Ishikawa (cell line): ENCODE measurements at regions not wholly inside any gene's neighbourhood (a gene's known extent, or its start where the extent isn't known, plus 50 kb on each side); places are given as distances from the start of the nearest gene placed in this dataset.

Source experiments
- CEBPB ChIP-seq: IDR thresholded peaks from 2 replicates; pipeline ENCODE4 v1.6.1; 2012
- CREB1 ChIP-seq: IDR thresholded peaks from 2 replicates; pipeline ENCODE4 v1.6.1; 2012; ENCODE audit warnings: low read depth
- EGR1 ChIP-seq: IDR thresholded peaks from 2 replicates; pipeline ENCODE4 v1.6.1; 2012
- EP300 ChIP-seq: IDR thresholded peaks from 2 replicates; pipeline ENCODE4 v1.6.1; 2012; ENCODE audit warnings: borderline replicate concordance
- MAX ChIP-seq: IDR thresholded peaks from 2 replicates; pipeline ENCODE4 v1.6.1; 2012
- RAD21 ChIP-seq: IDR thresholded peaks from 2 replicates; pipeline ENCODE4 v1.6.1; 2012; ENCODE audit warnings: low read depth
- REST ChIP-seq: IDR thresholded peaks from 2 replicates; pipeline ENCODE4 v1.6.1; 2012; ENCODE audit warnings: low read depth, mild to moderate bottlenecking
- TAF1 ChIP-seq: IDR thresholded peaks from 2 replicates; pipeline ENCODE4 v1.6.1; 2012; ENCODE audit warnings: low read depth, mild to moderate bottlenecking
- TCF12 ChIP-seq: IDR thresholded peaks from 2 replicates; pipeline ENCODE4 v1.6.1; 2012; ENCODE audit warnings: low read depth

DNA sequence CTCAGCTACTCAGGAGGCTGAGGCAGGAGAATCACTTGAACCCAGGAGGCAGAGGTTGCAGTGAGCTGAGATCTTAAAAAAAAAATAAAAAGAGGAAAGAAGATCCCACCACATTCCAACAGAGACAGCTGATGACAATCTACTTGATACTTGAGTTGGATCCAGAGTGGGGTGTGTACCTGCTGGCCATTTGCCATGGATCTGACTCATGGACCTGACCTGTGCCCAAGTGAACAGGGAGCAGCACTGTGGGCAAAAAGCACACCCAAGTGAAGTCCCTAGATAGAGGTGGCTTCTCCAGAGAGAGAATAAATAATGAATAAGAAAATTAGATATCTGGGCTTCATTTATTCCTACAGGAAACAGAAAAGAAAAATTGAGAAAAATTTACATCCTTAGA, 81.2 kb upstream of the MIER3 start:
- TF ChIP-seq CREB1 (no peak), TCF12 (no peak), CEBPB (no peak), MAX (no peak), TAF1 (no peak), RAD21 (no peak), EGR1 (no peak), REST (no peak), EP300 (no peak)
